HCT116 (cell line): ENCODE measurements at regions not wholly inside any gene's neighbourhood (a gene's known extent, or its start where the extent isn't known, plus 50 kb on each side); places are given as distances from the start of the nearest gene placed in this dataset.

Source experiments
- ATAC-seq: fragments of 200-7000 bp; cut with Tn5 transposase; 2 replicates; pipeline ENCODE4 v1.9.1; 2020; ENCODE audit warnings: mild to moderate bottlenecking, moderate library complexity
- BruUV-seq: library from RNA; stranded (reverse); fragments of 400-500 nt; replicated peaks from 2 replicates; lab custom pipeline; 2021; lab: Mats Ljungman, UMichigan
- CTCF ChIA-PET: fragments of 300-600 bp; sonication (Branson Sonifier 250); formaldehyde crosslinking; loops from one replicate; lab custom pipeline; 2021; ENCODE audit warnings: antibody characterized with exemption; lab: Charles Lee
- POLR2A ChIA-PET: fragments of 300-600, 350-600 bp; sonication (Branson Sonifier 250); formaldehyde crosslinking; loops from one replicate; lab custom pipeline; 2021; ENCODE audit warnings: antibody characterized with exemption; lab: Charles Lee
- RAD21 ChIA-PET, 2 experiments: fragments of 300-600 bp; sonication (Branson Sonifier 250); formaldehyde crosslinking; loops; one replicate each; lab custom pipeline; 2023; ENCODE audit warnings: low total read pairs in 2 of 2; ENCODE audit not compliant: uncharacterized antibody in 2 of 2, unreplicated experiment in 2 of 2, low non-redundant PET in 1 of 2; lab: Charles Lee
- DNase-seq: peaks from one replicate; pipeline ENCODE4 v3.0.0-alpha.2; 2010; ENCODE audit warnings: low read depth, low spot score
- H2AFZ ChIP-seq: fragments of 200-600 bp; shearing (Covaris generic), sonication (generic); 2 replicates; pipeline ENCODE4 v1.6.1; 2017; ENCODE audit warnings: low read depth, mixed run types, mixed read lengths, antibody characterized with exemption, low read length; ENCODE audit not compliant: poor library complexity, severe bottlenecking
- H3K27ac ChIP-seq: 2 replicates; pipeline ENCODE4 v1.5.1; 2012; ENCODE audit warnings: low read depth, low read length
- H3K27me3 ChIP-seq: fragments of 200-600 bp; sonication (generic); 2 replicates; pipeline ENCODE4 v1.6.1; 2016; ENCODE audit warnings: mixed run types, low read length, mixed read lengths; ENCODE audit not compliant: insufficient read depth
- H3K36me3 ChIP-seq, 2 experiments: fragments of 200-500 bp in 1 of 2; fragments of 200-600 bp in 1 of 2; sonication (Bioruptor generic) in 1 of 2; sonication (generic) in 1 of 2; 2 replicates each; pipeline versions ENCODE4 v1.5.1 to v1.6.1; 2014 to 2016; ENCODE audit warnings: low read length in 2 of 2, inconsistent platforms in 1 of 2, mixed read lengths in 1 of 2, mixed run types in 1 of 2; ENCODE audit not compliant: insufficient read depth in 2 of 2, control insufficient read depth in 1 of 2
- H3K4me1 ChIP-seq, 2 experiments: fragments of 200-600 bp in 1 of 2; sonication (generic) in 1 of 2; 2 replicates each; pipeline versions ENCODE4 v1.5.1 to v1.6.1; 2012 to 2017; ENCODE audit warnings: low read length in 2 of 2, inconsistent platforms in 1 of 2, mild to moderate bottlenecking in 1 of 2, mixed read lengths in 1 of 2, mixed run types in 1 of 2, moderate library complexity in 1 of 2; ENCODE audit not compliant: insufficient read depth in 2 of 2, control insufficient read depth in 1 of 2
- H3K4me2 ChIP-seq: fragments of 200-600 bp; sonication (generic); 2 replicates; pipeline ENCODE4 v1.6.1; 2017; ENCODE audit warnings: mixed run types, low read length, mixed read lengths
- H3K4me3 ChIP-seq, 2 experiments: fragments of 200-600 bp in 1 of 2; sonication (generic) in 1 of 2; replicated peaks in 1 of 2; 2 replicates each; pipeline ENCODE4 v1.5.1; 2011 to 2016; ENCODE audit warnings: low read length in 2 of 2, control low read depth in 1 of 2, low read depth in 1 of 2, mild to moderate bottlenecking in 1 of 2, mixed read lengths in 1 of 2, mixed run types in 1 of 2
- H3K79me2 ChIP-seq: fragments of 200-600 bp; sonication (generic); 2 replicates; pipeline ENCODE4 v1.6.1; 2017; ENCODE audit warnings: mild to moderate bottlenecking, mixed run types, low read length, moderate library complexity, mixed read lengths; ENCODE audit not compliant: insufficient read depth
- H3K9ac ChIP-seq: fragments of 200-600 bp; sonication (generic); 2 replicates; pipeline ENCODE4 v1.6.1; 2016; ENCODE audit warnings: low read length, mixed read lengths
- H3K9me2 ChIP-seq: fragments of 200-600 bp; sonication (generic), shearing (Covaris generic); 2 replicates; pipeline ENCODE4 v1.6.1; 2017; ENCODE audit warnings: mixed run types, mild to moderate bottlenecking, moderate library complexity; ENCODE audit not compliant: insufficient read depth
- H3K9me3 ChIP-seq, 2 experiments: fragments of 200-500 bp in 1 of 2; fragments of 200-600 bp in 1 of 2; sonication (Bioruptor generic) in 1 of 2; sonication (generic) in 1 of 2; 2 replicates each; pipeline ENCODE4 v1.6.1; 2014 to 2017; ENCODE audit warnings: low read length in 2 of 2, mixed read lengths in 2 of 2, inconsistent platforms in 1 of 2, low read depth in 1 of 2, mild to moderate bottlenecking in 1 of 2, mixed run types in 1 of 2, moderate library complexity in 1 of 2; ENCODE audit not compliant: control insufficient read depth in 1 of 2, insufficient read depth in 1 of 2
- H4K20me1 ChIP-seq: fragments of 200-600 bp; sonication (generic), shearing (Covaris generic); 2 replicates; pipeline ENCODE4 v1.6.1; 2017; ENCODE audit warnings: mixed run types, mild to moderate bottlenecking, moderate library complexity; ENCODE audit not compliant: insufficient read depth
- ATF3 ChIP-seq: IDR thresholded peaks from 2 replicates; pipeline ENCODE4 v1.6.1; 2012
- EGR1 ChIP-seq: IDR thresholded peaks from 2 replicates; pipeline ENCODE4 v1.6.1; 2012; ENCODE audit warnings: low read depth
- EZH2 ChIP-seq: fragments of 200-600 bp; sonication (generic); IDR thresholded peaks from 2 replicates; pipeline ENCODE4 v1.6.1; 2017; ENCODE audit warnings: antibody characterized with exemption, mixed run types
- FOSL1 ChIP-seq: IDR thresholded peaks from 2 replicates; pipeline ENCODE4 v1.6.1; 2012; ENCODE audit warnings: low read depth
- JUND ChIP-seq: IDR thresholded peaks from 2 replicates; pipeline ENCODE4 v1.6.1; 2012
- POLR2A ChIP-seq: IDR thresholded peaks from 2 replicates; pipeline ENCODE4 v1.7.0; 2011; ENCODE audit warnings: borderline replicate concordance; ENCODE audit not compliant: insufficient read depth, insufficient read length; ENCODE audit errors: extremely low read depth
- RAD21 ChIP-seq: IDR thresholded peaks from 2 replicates; pipeline ENCODE4 v1.6.1; 2012; ENCODE audit warnings: low read depth, mild to moderate bottlenecking
- SP1 ChIP-seq: IDR thresholded peaks from 2 replicates; pipeline ENCODE4 v1.6.1; 2012; ENCODE audit warnings: low read depth
- TCF7L2 ChIP-seq: IDR thresholded peaks from 2 replicates; pipeline ENCODE4 v1.7.0; 2011; ENCODE audit warnings: borderline replicate concordance, inconsistent platforms; ENCODE audit not compliant: insufficient read depth, insufficient read length; ENCODE audit errors: extremely low read depth
- YY1 ChIP-seq: IDR thresholded peaks from 2 replicates; pipeline ENCODE4 v1.6.1; 2011; ENCODE audit warnings: low read length, low read depth, moderate library complexity, mild to moderate bottlenecking; ENCODE audit not compliant: insufficient replicate concordance; ENCODE audit errors: extremely low read depth
- ZBTB33 ChIP-seq: IDR thresholded peaks from 2 replicates; pipeline ENCODE4 v1.6.1; 2011; ENCODE audit warnings: mild to moderate bottlenecking, low read length, moderate library complexity; ENCODE audit not compliant: insufficient replicate concordance; ENCODE audit errors: extremely low read depth
- ZFX ChIP-seq: fragments of 450-650 bp; IDR thresholded peaks from 2 replicates; pipeline ENCODE4 v1.6.1; 2017
- ZNF274 ChIP-seq: fragments of 200-500 bp; sonication (Bioruptor generic); IDR thresholded peaks from 2 replicates; pipeline ENCODE4 v1.6.1; 2014; ENCODE audit warnings: mild to moderate bottlenecking, low read depth, low read length, inconsistent platforms
- intact Hi-C: fragments of 100-400 bp; cut with micrococcal nuclease; formaldehyde crosslinking; loops from 2 replicates; pipeline ENCODE4 v1.10.0; 2022
- TF ChIP-seq, protein P1 (sequence below), 3 experiments: fragments of 200-600 bp in 1 of 3; sonication (generic) in 1 of 3; IDR thresholded peaks in 2 of 3; conservative IDR thresholded peaks in 1 of 3; 2 replicates each; pipeline ENCODE4 v1.5.1; 2012 to 2017; ENCODE audit warnings: low read depth in 2 of 3, low read length in 2 of 3, antibody characterized with exemption in 1 of 3, borderline replicate concordance in 1 of 3, control low read depth in 1 of 3, mild to moderate bottlenecking in 1 of 3, mixed read lengths in 1 of 3, mixed run types in 1 of 3, moderate library complexity in 1 of 3; ENCODE audit not compliant: insufficient read depth in 1 of 3

GRCh38 chr20:39553120-39553519 is 591.0 kb downstream of the DHX35 start:
- H3K27ac ChIP-seq, result no peak overlapping the region
- no peak overlapping the region for H3K4me2 ChIP-seq
- POLR2A ChIA-PET, result no interaction called here
- RAD21 ChIA-PET, result no interaction called here
- H3K36me3 ChIP-seq, result no peaks in the 10 kb centered on the region
- no peaks in the 10 kb centered on the region for H3K9me2 ChIP-seq
- no peaks in the 10 kb centered on the region for H4K20me1 ChIP-seq
- H3K9me3 ChIP-seq, result peaks cover 0 to 5% of the 10 kb centered on the region in 2 experiments; a peak in 2 of 4 replicates
- ATAC-seq, result no peak
- BruUV-seq, result no TSS peak
- no peak for DNase-seq
- H3K79me2 ChIP-seq, result no peaks in the 10 kb centered on the region
- no peak overlapping the region for H3K4me3 ChIP-seq
- H3K4me1 ChIP-seq, result no peaks in the 10 kb centered on the region
- H3K27me3 ChIP-seq, result no peaks in the 10 kb centered on the region
- TF ChIP-seq ZBTB33, result no peak
- no peak for TF ChIP-seq RAD21
- no peak overlapping the region for H2AFZ ChIP-seq
- CTCF ChIA-PET, result no interaction called here
- intact Hi-C loops, result no loop called here
- no peak overlapping the region for H3K9ac ChIP-seq

DNA sequence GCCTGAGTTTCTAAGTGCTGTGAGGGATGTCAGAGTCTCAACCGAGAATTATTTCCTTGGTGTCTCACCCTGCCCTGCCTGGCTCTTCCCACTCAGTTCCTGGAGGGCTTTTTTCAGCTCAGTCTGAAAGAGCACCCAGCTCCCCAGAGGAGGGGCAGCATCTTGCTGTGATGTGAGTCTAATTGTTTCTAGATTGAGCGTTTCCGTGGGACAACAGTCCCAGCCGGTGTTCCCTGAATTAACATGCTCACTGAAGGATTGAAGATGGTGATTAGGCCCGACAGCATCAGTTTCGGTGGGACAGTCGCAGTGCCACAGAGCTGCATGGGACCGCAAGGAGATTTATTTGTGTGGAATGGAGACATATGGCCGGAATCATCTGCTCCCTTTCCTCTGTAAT is 587.6 kb downstream of the DHX35 start:
- H3K27me3 ChIP-seq, result no peaks in the 10 kb centered on the region
- CTCF ChIA-PET, result no interaction called here
- H3K9me2 ChIP-seq, result no peaks in the 10 kb centered on the region
- BruUV-seq, result no TSS peak
- H3K36me3 ChIP-seq, result no peaks in the 10 kb centered on the region
- no peaks in the 10 kb centered on the region for H4K20me1 ChIP-seq
- no peak overlapping the region for H2AFZ ChIP-seq
- no peak overlapping the region for H3K27ac ChIP-seq
- no peak overlapping the region for H3K4me2 ChIP-seq
- intact Hi-C loops, result no loop called here
- RAD21 ChIA-PET, result no interaction called here
- H3K9ac ChIP-seq, result no peak overlapping the region
- ATAC-seq (no peak), DNase-seq (no peak)
- no peaks in the 10 kb centered on the region for H3K79me2 ChIP-seq
- no peaks in the 10 kb centered on the region for H3K4me1 ChIP-seq
- H3K9me3 ChIP-seq, result peaks cover 0 to 5% of the 10 kb centered on the region in 2 experiments; a peak in 2 of 4 replicates
- no peak overlapping the region for H3K4me3 ChIP-seq
- POLR2A ChIA-PET, result no interaction called here
- TF ChIP-seq, protein P1, sequence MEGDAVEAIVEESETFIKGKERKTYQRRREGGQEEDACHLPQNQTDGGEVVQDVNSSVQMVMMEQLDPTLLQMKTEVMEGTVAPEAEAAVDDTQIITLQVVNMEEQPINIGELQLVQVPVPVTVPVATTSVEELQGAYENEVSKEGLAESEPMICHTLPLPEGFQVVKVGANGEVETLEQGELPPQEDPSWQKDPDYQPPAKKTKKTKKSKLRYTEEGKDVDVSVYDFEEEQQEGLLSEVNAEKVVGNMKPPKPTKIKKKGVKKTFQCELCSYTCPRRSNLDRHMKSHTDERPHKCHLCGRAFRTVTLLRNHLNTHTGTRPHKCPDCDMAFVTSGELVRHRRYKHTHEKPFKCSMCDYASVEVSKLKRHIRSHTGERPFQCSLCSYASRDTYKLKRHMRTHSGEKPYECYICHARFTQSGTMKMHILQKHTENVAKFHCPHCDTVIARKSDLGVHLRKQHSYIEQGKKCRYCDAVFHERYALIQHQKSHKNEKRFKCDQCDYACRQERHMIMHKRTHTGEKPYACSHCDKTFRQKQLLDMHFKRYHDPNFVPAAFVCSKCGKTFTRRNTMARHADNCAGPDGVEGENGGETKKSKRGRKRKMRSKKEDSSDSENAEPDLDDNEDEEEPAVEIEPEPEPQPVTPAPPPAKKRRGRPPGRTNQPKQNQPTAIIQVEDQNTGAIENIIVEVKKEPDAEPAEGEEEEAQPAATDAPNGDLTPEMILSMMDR (IDR thresholded peaks at IDR 0.05 in 2 of 3, conservative IDR thresholded peaks at IDR 0.05 in 1 of 3; ENCODE audit: borderline replicate concordance in 1 of 3, insufficient read depth in 1 of 3, low read depth in 2 of 3, low read length in 2 of 3), result no peak
- TF ChIP-seq EZH2 (no peak), ZNF274 (no peak), FOSL1 (no peak), POLR2A (no peak), ATF3 (no peak), YY1 (no peak), ZFX (no peak), JUND (no peak), EGR1 (no peak), SP1 (no peak), TCF7L2 (no peak)
